Left cardiac atrium (tissue), 4 donors: ENCODE measurements at regions not wholly inside any gene's neighbourhood (a gene's known extent, or its start where the extent isn't known, plus 50 kb on each side); places are given as distances from the start of the nearest gene placed in this dataset.
"Not testable (repeated sequence)": the region's sequence is repeated elsewhere in the genome, so short reads cannot be mapped to it uniquely, and the experiment has no call there.

ENCODE experiments used
- ATAC-seq, 2 donors: fragments of 200-7000 bp; cut with Tn5 transposase; one replicate each; pipeline ENCODE4 v1.9.1; 2020; ENCODE audit warnings: mild to moderate bottlenecking in 2 of 2, moderate library complexity in 2 of 2
- DNase-seq: peaks from one replicate; pipeline ENCODE4 v3.0.0-alpha.2; 2020
- intact Hi-C, 2 donors: fragments of 100-400 bp; cut with DNase I; formaldehyde crosslinking; loops; one replicate each; pipeline versions ENCODE4 v1.14.1 to v1.15.1; 2022 to 2023
- donor health status: DM: no; HTN: yes; CAD: no.
- donor health status: DM: no; HTN: yes; CAD: no; lungs with severe emphysema.
- donor health status: DM: yes; HTN: yes; CAD: no.
- donor health status: Dilated cardiomyopathy.

- ATAC-seq = no peak
These were observed 51.5 kb upstream of the MELK start for GRCh38 chr9:36521148-36521547.

GRCh38 chr9:36517131-36517530 lies 55.6 kb upstream of the MELK start:
- ATAC-seq = no peak

More at GRCh38 chr9:36521148-36521547, 51.5 kb upstream of the MELK start:
- DNase-seq = no peak
- intact Hi-C loops = no loop called here

GRCh38 chr9:36504156-36504555 lies 68.5 kb upstream of the MELK start:
- intact Hi-C loops = no loop called here
- DNase-seq = no peak
- ATAC-seq = no peak

More at GRCh38 chr9:36517131-36517530, 55.6 kb upstream of the MELK start:
- intact Hi-C loops = no loop called here
- DNase-seq = no peak

GRCh38 chr9:36503172-36504088 lies 69.3 kb upstream of the MELK start:
- ATAC-seq (no peak), DNase-seq (no peak)
- intact Hi-C loops = no loop called here

- intact Hi-C loops = no loop called here
- no peak for DNase-seq
- ATAC-seq = no peak
These were observed 71.0 kb upstream of the MELK start for GRCh38 chr9:36501727-36502126.

- intact Hi-C loops, ATAC-seq, DNase-seq: not testable (repeated sequence)
These were observed 71.8 kb upstream of the MELK start for GRCh38 chr9:36500931-36501330.

GRCh38 chr9:36499174-36499890 lies 73.4 kb upstream of the MELK start:
- intact Hi-C loops = no loop called here
- no peak for DNase-seq
- ATAC-seq = no peak

- ATAC-seq, intact Hi-C loops, DNase-seq: not testable (repeated sequence)
These were observed 79.1 kb upstream of the MELK start for GRCh38 chr9:36493564-36493963.

GRCh38 chr9:36492865-36493264 lies 79.8 kb upstream of the MELK start:
- ATAC-seq = no peak
- DNase-seq = no peak
- intact Hi-C loops = no loop called here

GRCh38 chr9:36489453-36489852 lies 83.2 kb upstream of the MELK start:
- ATAC-seq (no peak), DNase-seq (no peak)
- intact Hi-C loops = loop anchor here in 1 of 2 donors (5.0 kb wide), 1 partner anchor 87 kb away; the partner anchor contains the start of gene RNF38

- DNase-seq (no peak), ATAC-seq (no peak)
- intact Hi-C loops = loop anchor here in 1 of 2 donors (5.0 kb wide), 1 partner anchor 86 kb away; the partner anchor contains the start of gene RNF38
These were observed 84.3 kb upstream of the MELK start for GRCh38 chr9:36488389-36488756.

- intact Hi-C loops = loop anchor here in 1 of 2 donors (5.0 kb wide), 1 partner anchor 85 kb away; the partner anchor contains the start of gene RNF38
- peak; percentile 95 for DNase-seq
These were observed 85.0 kb upstream of the MELK start for GRCh38 chr9:36487482-36488388.

GRCh38 chr9:36486933-36487481 lies 85.7 kb upstream of the MELK start:
- intact Hi-C loops = loop anchor here in 1 of 2 donors (5.0 kb wide), 1 partner anchor 85 kb away; the partner anchor contains the start of gene RNF38
- peak; percentile 17 to 55 for ATAC-seq
- DNase-seq = peak; percentile 74

More at GRCh38 chr9:36487482-36488388, 85.0 kb upstream of the MELK start:
- ATAC-seq = peak; percentile 98 to 99

- peak in 1 of 2 donors; percentile 0 for ATAC-seq
- intact Hi-C loops = loop anchor here in 1 of 2 donors (5.0 kb wide), 1 partner anchor 84 kb away; the partner anchor contains the start of gene RNF38
- no peak for DNase-seq
These were observed 86.3 kb upstream of the MELK start for GRCh38 chr9:36486329-36486932.

GRCh38 chr9:36485647-36486328 lies 85.7 kb upstream of the RNF38 start:
- intact Hi-C loops = loop anchor here in 1 of 2 donors (5.0 kb wide), 1 partner anchor 83 kb away; the partner anchor contains the start of gene RNF38
- DNase-seq (no peak), ATAC-seq (no peak)

- no peak for ATAC-seq
- intact Hi-C loops = no loop called here
- no peak for DNase-seq
These were observed 84.1 kb upstream of the RNF38 start for GRCh38 chr9:36484124-36484523.

- intact Hi-C loops = no loop called here
- no peak for DNase-seq
- peak in 1 of 2 donors; percentile 23 for ATAC-seq
These were observed 79.0 kb upstream of the RNF38 start for GRCh38 chr9:36479101-36479500.
